GM23248 (cell line): ENCODE measurements at regions not wholly inside any gene's neighbourhood (a gene's known extent, or its start where the extent isn't known, plus 50 kb on each side); places are given as distances from the start of the nearest gene placed in this dataset.

Source experiments
- EZH2 ChIP-seq: fragments of 200-600 bp; sonication (generic); IDR thresholded peaks from 2 replicates; pipeline ENCODE4 v1.6.1; 2018; ENCODE audit warnings: antibody characterized with exemption, mild to moderate bottlenecking; ENCODE audit not compliant: insufficient read depth, poor library complexity, severe bottlenecking
- EZH2phosphoT487 ChIP-seq: fragments of 200-600 bp; sonication (generic); IDR thresholded peaks from 2 replicates; pipeline ENCODE4 v1.6.1; 2018; ENCODE audit warnings: antibody characterized with exemption, moderate library complexity, mild to moderate bottlenecking, low read depth; ENCODE audit not compliant: insufficient read depth

GRCh38 chr4:79182209-79182608 is 143.7 kb downstream of the NAA11 start:
- no peak for TF ChIP-seq EZH2
- TF ChIP-seq EZH2phosphoT487, result no peak
